GM23248 (cell line): ENCODE measurements at regions not wholly inside any gene's neighbourhood (a gene's known extent, or its start where the extent isn't known, plus 50 kb on each side); places are given as distances from the start of the nearest gene placed in this dataset.

Experiments used
- EZH2 ChIP-seq: fragments of 200-600 bp; sonication (generic); IDR thresholded peaks from 2 replicates; pipeline ENCODE4 v1.6.1; 2018; ENCODE audit warnings: antibody characterized with exemption, mild to moderate bottlenecking; ENCODE audit not compliant: insufficient read depth, poor library complexity, severe bottlenecking
- EZH2phosphoT487 ChIP-seq: fragments of 200-600 bp; sonication (generic); IDR thresholded peaks from 2 replicates; pipeline ENCODE4 v1.6.1; 2018; ENCODE audit warnings: antibody characterized with exemption, moderate library complexity, mild to moderate bottlenecking, low read depth; ENCODE audit not compliant: insufficient read depth

- TF ChIP-seq EZH2phosphoT487: no peak
- no peak for TF ChIP-seq EZH2
These were observed 160.4 kb downstream of the PAPSS1 start for GRCh38 chr4:107559653-107560052.
